Neural progenitor cell (in vitro differentiated cells): ENCODE measurements at regions not wholly inside any gene's neighbourhood (a gene's known extent, or its start where the extent isn't known, plus 50 kb on each side); places are given as distances from the start of the nearest gene placed in this dataset.
A peak's percentile ranks its signal among the peaks of the same experiment; 100 is the strongest.

Experiments
- CTCF ChIP-seq: fragments of 200-600 bp; sonication (generic); IDR thresholded peaks from 2 replicates; pipeline ENCODE4 v1.5.1; 2017; ENCODE audit warnings: antibody characterized with exemption, mild to moderate bottlenecking
- EZH2 ChIP-seq: fragments of 200-600 bp; sonication (generic); IDR thresholded peaks from 2 replicates; pipeline ENCODE4 v1.6.1; 2017; ENCODE audit warnings: antibody characterized with exemption, mild to moderate bottlenecking, moderate library complexity
- EZH2phosphoT487 ChIP-seq: fragments of 200-600 bp; sonication (generic); IDR thresholded peaks from 2 replicates; pipeline ENCODE4 v1.6.1; 2017; ENCODE audit warnings: antibody characterized with exemption

- no peak for TF ChIP-seq EZH2
- TF ChIP-seq EZH2phosphoT487: no peak
- TF ChIP-seq CTCF: peak; percentile 35
These were observed 65.7 kb downstream of the RRM2 start for GRCh38 chr2:10188211-10188610.
